ENCODE measurements at regions not wholly inside any gene's neighbourhood (a gene's known extent, or its start where the extent isn't known, plus 50 kb on each side); places are given as distances from the start of the nearest gene placed in this dataset.

DNA sequence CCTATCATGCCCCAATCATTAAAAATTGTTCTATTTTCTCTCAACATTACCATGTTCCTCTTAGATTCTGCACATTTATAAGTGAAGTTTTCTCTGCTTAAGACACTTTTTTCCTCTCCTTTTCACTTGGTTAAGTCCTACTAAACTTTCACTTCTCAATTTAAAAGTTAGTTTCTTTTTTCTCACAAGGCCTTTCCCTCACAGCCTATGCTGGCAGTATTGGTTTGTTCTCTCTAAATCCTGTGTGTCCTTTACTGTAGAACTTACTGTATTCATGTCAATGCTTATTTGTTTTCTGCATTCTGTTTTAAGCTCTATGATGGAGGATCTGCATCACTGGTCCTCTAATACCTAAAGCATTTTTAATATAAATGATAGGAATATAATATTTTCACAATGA lies 2816.6 kb downstream of the PCDH9 start:
- H3K4me3 ChIP-seq (ENCODE audit: low read length), result no peak overlapping the region
- no peak overlapping the region for H3K4me2 ChIP-seq (ENCODE audit: low read length)
- no peaks in the 10 kb centered on the region for H4K20me1 ChIP-seq (ENCODE audit: control insufficient read depth, insufficient read depth, low read depth, low read length)
- H3K79me2 ChIP-seq (ENCODE audit: control insufficient read depth, low read length), result no peaks in the 10 kb centered on the region
- no peaks in the 10 kb centered on the region for H3K9me3 ChIP-seq (ENCODE audit: control insufficient read depth, insufficient read depth, low read length)
- TF ChIP-seq, protein P1, sequence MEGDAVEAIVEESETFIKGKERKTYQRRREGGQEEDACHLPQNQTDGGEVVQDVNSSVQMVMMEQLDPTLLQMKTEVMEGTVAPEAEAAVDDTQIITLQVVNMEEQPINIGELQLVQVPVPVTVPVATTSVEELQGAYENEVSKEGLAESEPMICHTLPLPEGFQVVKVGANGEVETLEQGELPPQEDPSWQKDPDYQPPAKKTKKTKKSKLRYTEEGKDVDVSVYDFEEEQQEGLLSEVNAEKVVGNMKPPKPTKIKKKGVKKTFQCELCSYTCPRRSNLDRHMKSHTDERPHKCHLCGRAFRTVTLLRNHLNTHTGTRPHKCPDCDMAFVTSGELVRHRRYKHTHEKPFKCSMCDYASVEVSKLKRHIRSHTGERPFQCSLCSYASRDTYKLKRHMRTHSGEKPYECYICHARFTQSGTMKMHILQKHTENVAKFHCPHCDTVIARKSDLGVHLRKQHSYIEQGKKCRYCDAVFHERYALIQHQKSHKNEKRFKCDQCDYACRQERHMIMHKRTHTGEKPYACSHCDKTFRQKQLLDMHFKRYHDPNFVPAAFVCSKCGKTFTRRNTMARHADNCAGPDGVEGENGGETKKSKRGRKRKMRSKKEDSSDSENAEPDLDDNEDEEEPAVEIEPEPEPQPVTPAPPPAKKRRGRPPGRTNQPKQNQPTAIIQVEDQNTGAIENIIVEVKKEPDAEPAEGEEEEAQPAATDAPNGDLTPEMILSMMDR (IDR thresholded peaks at IDR 0.05; ENCODE audit: low read depth, low read length, poor library complexity, severe bottlenecking), result no peak
- TF ChIP-seq EZH2phosphoT487 (IDR thresholded peaks at IDR 0.05; ENCODE audit: borderline replicate concordance, low read length), result no peak
- H3K4me1 ChIP-seq (ENCODE audit: control insufficient read depth, low read length), result no peaks in the 10 kb centered on the region
- no peaks in the 10 kb centered on the region for H3K27me3 ChIP-seq (ENCODE audit: control insufficient read depth, low read length)
- H3K27ac ChIP-seq (ENCODE audit: low read depth, low read length), result no peak overlapping the region
- H3F3A ChIP-seq (ENCODE audit: control insufficient read depth, insufficient read depth), result no peaks in the 10 kb centered on the region
- H3K36me3 ChIP-seq (ENCODE audit: control insufficient read depth, low read length), result no peaks in the 10 kb centered on the region
- H3K9me2 ChIP-seq (replicated peaks; ENCODE audit: control insufficient read depth, low read length), result no peaks in the 10 kb centered on the region

DNA sequence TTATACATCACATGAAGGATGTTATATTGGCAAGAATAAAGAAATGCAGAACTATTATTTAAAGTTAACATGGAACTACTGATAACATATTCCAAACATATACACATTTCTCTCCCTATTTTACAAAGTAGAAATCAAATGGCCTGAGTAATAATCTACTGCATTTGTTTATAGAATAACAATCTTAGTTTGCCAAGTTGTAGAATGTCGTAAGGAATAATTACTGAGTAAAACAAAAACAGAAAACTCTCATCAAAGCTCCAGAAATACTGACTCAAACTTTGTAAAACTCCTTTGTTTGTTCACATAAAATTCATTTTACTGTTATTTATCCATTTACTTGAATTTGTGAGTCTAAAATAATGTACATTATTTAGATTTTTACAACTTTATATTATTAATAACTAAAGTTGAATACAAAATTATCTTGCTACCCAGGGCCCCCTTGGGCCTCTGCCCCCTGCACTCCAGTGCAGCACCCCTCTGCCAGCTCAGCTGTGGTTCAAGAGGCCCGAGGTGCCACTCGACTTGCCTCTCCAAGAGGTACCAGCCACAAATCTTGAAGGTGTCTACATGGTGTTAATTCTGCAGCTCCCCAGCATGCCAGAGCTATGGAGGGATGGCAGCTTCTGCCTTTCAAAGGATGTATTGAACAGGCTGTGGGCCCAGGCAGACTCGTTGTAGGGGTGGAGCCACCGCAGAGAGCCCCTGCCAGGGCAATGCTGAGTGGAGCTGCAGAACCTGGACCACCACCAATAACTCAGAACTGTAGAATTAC lies 2819.7 kb downstream of the PCDH9 start:
- Histone ChIP-seq H3K4me1 (ENCODE audit: control insufficient read depth, low read length) (no peaks in the 10 kb centered on the region), H3K9me3 (ENCODE audit: control insufficient read depth, insufficient read depth, low read length) (no peaks in the 10 kb centered on the region), H4K20me1 (ENCODE audit: control insufficient read depth, insufficient read depth, low read depth, low read length) (no peaks in the 10 kb centered on the region), H3K4me3 (ENCODE audit: low read length) (no peak overlapping the region), H3K36me3 (ENCODE audit: control insufficient read depth, low read length) (no peaks in the 10 kb centered on the region), H3K9me2 (replicated peaks; ENCODE audit: control insufficient read depth, low read length) (no peaks in the 10 kb centered on the region), H3K27me3 (ENCODE audit: control insufficient read depth, low read length) (no peaks in the 10 kb centered on the region), H3K27ac (ENCODE audit: low read depth, low read length) (no peak overlapping the region), H3K79me2 (ENCODE audit: control insufficient read depth, low read length) (no peaks in the 10 kb centered on the region), H3F3A (ENCODE audit: control insufficient read depth, insufficient read depth) (no peaks in the 10 kb centered on the region), H3K4me2 (ENCODE audit: low read length) (no peak overlapping the region)
- TF ChIP-seq, protein P1 (IDR thresholded peaks at IDR 0.05; ENCODE audit: low read depth, low read length, poor library complexity, severe bottlenecking), result no peak
- TF ChIP-seq EZH2phosphoT487 (IDR thresholded peaks at IDR 0.05; ENCODE audit: borderline replicate concordance, low read length), result no peak

DNA sequence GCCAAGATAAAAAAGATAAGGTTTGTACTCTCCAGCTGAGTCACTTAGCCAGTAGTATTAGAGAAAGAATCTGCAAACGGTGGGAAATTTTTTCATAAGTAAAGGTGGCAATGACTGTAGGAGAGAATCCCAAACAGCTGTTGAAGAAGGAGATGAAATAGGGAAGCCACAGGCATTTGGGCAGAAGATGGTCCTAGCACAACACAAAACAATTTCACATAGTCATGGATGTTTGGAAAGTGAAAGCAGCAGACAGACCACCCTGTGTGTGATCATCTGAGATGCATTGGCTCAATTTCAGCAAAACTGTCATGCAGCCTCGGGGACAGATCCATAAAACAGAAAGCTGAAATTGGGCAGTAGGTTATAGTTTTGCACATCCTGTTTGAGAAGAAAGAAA lies 2832.4 kb downstream of the PCDH9 start:
- Histone ChIP-seq H3K79me2 (ENCODE audit: control insufficient read depth, low read length) (no peaks in the 10 kb centered on the region), H3K27ac (ENCODE audit: low read depth, low read length) (no peak overlapping the region), H3F3A (ENCODE audit: control insufficient read depth, insufficient read depth) (no peaks in the 10 kb centered on the region), H4K20me1 (ENCODE audit: control insufficient read depth, insufficient read depth, low read depth, low read length) (no peaks in the 10 kb centered on the region), H3K4me1 (ENCODE audit: control insufficient read depth, low read length) (no peaks in the 10 kb centered on the region), H3K36me3 (ENCODE audit: control insufficient read depth, low read length) (no peaks in the 10 kb centered on the region), H3K9me3 (ENCODE audit: control insufficient read depth, insufficient read depth, low read length) (no peaks in the 10 kb centered on the region), H3K9me2 (replicated peaks; ENCODE audit: control insufficient read depth, low read length) (no peaks in the 10 kb centered on the region), H3K27me3 (ENCODE audit: control insufficient read depth, low read length) (no peaks in the 10 kb centered on the region), H3K4me3 (ENCODE audit: low read length) (no peak overlapping the region), H3K4me2 (ENCODE audit: low read length) (no peak overlapping the region)
- TF ChIP-seq, protein P1 (IDR thresholded peaks at IDR 0.05; ENCODE audit: low read depth, low read length, poor library complexity, severe bottlenecking), result no peak
- no peak for TF ChIP-seq EZH2phosphoT487 (IDR thresholded peaks at IDR 0.05; ENCODE audit: borderline replicate concordance, low read length)
